ENCODE measurements at regions not wholly inside any gene's neighbourhood (a gene's known extent, or its start where the extent isn't known, plus 50 kb on each side); places are given as distances from the start of the nearest gene placed in this dataset.

DNA sequence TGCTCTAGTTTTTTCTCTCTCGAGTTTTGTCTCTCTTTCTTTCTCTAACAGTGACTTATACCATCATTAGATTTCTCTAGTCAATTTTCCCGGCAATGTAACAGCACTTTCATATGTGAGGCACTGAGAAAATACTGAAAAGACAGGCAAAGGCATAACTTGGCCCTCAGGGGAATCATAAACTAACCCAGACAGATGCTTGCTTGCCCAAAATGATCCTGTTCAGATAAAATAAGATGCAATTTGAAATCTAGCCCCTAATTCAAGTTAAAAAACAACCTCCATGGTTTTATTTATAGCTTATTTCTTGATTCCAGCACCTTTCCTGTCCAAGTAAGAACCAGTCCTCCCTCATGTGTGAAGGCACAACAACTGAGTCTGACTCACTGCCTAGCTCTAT lies 294.6 kb downstream of the GAS1 start (continued):
- TF ChIP-seq, protein P1, sequence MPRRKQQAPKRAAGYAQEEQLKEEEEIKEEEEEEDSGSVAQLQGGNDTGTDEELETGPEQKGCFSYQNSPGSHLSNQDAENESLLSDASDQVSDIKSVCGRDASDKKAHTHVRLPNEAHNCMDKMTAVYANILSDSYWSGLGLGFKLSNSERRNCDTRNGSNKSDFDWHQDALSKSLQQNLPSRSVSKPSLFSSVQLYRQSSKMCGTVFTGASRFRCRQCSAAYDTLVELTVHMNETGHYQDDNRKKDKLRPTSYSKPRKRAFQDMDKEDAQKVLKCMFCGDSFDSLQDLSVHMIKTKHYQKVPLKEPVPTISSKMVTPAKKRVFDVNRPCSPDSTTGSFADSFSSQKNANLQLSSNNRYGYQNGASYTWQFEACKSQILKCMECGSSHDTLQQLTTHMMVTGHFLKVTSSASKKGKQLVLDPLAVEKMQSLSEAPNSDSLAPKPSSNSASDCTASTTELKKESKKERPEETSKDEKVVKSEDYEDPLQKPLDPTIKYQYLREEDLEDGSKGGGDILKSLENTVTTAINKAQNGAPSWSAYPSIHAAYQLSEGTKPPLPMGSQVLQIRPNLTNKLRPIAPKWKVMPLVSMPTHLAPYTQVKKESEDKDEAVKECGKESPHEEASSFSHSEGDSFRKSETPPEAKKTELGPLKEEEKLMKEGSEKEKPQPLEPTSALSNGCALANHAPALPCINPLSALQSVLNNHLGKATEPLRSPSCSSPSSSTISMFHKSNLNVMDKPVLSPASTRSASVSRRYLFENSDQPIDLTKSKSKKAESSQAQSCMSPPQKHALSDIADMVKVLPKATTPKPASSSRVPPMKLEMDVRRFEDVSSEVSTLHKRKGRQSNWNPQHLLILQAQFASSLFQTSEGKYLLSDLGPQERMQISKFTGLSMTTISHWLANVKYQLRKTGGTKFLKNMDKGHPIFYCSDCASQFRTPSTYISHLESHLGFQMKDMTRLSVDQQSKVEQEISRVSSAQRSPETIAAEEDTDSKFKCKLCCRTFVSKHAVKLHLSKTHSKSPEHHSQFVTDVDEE (CRISPR knock-in tag; IDR thresholded peaks at IDR 0.05): no peak
- TF ChIP-seq CSDC2 (CRISPR knock-in tag; IDR thresholded peaks at IDR 0.05) (no peak), BACH2 (CRISPR knock-in tag; IDR thresholded peaks at IDR 0.05; ENCODE audit: borderline replicate concordance) (no peak), ESRRG (CRISPR knock-in tag; IDR thresholded peaks at IDR 0.05) (no peak)

DNA sequence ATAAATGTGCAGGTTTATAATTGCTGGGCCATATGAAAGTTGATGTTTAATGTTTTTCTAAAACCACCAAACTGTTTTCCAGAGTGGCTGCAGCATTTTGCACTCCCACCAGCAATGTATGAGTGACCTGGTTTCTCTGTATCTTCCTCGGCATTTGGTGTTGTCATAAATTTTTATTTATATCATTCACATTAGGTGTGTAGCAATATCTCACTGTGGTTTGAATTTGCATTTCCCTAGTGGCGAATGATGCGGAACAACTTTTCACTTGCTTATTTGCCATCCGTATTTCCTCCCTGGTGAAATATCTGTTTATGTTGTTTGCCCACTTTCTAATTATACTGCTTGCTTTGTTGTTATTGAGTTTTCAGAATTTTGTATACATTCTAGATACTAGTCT lies 295.7 kb upstream of the TUT7 start:
- no peak for TF ChIP-seq ZC3H10 (CRISPR knock-in tag; IDR thresholded peaks at IDR 0.05)
- no peak for TF ChIP-seq ZNF565 (CRISPR knock-in tag; conservative IDR thresholded peaks at IDR 0.05; ENCODE audit: low read depth)
- no peak for TF ChIP-seq ZFP3 (CRISPR knock-in tag; IDR thresholded peaks at IDR 0.05)
- TF ChIP-seq, protein P2, sequence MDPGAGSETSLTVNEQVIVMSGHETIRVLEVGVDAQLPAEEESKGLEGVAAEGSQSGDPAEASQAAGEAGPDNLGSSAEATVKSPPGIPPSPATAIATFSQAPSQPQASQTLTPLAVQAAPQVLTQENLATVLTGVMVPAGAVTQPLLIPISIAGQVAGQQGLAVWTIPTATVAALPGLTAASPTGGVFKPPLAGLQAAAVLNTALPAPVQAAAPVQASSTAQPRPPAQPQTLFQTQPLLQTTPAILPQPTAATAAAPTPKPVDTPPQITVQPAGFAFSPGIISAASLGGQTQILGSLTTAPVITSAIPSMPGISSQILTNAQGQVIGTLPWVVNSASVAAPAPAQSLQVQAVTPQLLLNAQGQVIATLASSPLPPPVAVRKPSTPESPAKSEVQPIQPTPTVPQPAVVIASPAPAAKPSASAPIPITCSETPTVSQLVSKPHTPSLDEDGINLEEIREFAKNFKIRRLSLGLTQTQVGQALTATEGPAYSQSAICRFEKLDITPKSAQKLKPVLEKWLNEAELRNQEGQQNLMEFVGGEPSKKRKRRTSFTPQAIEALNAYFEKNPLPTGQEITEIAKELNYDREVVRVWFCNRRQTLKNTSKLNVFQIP (CRISPR knock-in tag; IDR thresholded peaks at IDR 0.05; ENCODE audit: borderline replicate concordance, low read depth): no peak
- no peak for TF ChIP-seq PPARA (CRISPR knock-in tag; IDR thresholded peaks at IDR 0.05; ENCODE audit: borderline replicate concordance)
- no peak for ATAC-seq

DNA sequence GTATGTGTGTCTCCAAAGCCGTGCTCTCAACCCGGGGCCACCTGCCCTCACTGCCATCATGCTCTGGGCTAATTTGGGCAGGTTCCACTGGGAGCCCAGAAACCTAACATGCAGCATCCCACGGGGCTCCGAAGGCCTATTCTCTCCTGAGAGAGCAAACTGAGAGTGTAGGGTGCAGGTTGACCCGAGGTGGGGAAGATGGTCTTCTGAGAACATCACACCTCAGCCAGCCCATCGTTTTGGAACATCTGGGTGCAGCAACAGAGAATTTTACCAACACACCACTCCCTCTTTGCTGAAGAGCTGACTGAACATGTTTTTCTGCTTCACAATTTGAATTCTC lies 294.6 kb upstream of the TUT7 start:
- ATAC-seq: no peak
- no peak for TF ChIP-seq TCF4 (CRISPR knock-in tag; IDR thresholded peaks at IDR 0.05; ENCODE audit: borderline replicate concordance)
- no peak for TF ChIP-seq ZFP30 (CRISPR knock-in tag; IDR thresholded peaks at IDR 0.05)
- TF ChIP-seq ZNF565 (CRISPR knock-in tag; conservative IDR thresholded peaks at IDR 0.05; ENCODE audit: low read depth): no peak
- no peak for TF ChIP-seq BACH2 (CRISPR knock-in tag; IDR thresholded peaks at IDR 0.05; ENCODE audit: borderline replicate concordance)
- TF ChIP-seq, protein P3, sequence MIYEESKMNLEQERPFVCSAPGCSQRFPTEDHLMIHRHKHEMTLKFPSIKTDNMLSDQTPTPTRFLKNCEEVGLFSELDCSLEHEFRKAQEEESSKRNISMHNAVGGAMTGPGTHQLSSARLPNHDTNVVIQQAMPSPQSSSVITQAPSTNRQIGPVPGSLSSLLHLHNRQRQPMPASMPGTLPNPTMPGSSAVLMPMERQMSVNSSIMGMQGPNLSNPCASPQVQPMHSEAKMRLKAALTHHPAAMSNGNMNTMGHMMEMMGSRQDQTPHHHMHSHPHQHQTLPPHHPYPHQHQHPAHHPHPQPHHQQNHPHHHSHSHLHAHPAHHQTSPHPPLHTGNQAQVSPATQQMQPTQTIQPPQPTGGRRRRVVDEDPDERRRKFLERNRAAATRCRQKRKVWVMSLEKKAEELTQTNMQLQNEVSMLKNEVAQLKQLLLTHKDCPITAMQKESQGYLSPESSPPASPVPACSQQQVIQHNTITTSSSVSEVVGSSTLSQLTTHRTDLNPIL (CRISPR knock-in tag; IDR thresholded peaks at IDR 0.05; ENCODE audit: low read depth): no peak
- TF ChIP-seq ZC3H10 (CRISPR knock-in tag; IDR thresholded peaks at IDR 0.05): no peak
- TF ChIP-seq, protein P4, sequence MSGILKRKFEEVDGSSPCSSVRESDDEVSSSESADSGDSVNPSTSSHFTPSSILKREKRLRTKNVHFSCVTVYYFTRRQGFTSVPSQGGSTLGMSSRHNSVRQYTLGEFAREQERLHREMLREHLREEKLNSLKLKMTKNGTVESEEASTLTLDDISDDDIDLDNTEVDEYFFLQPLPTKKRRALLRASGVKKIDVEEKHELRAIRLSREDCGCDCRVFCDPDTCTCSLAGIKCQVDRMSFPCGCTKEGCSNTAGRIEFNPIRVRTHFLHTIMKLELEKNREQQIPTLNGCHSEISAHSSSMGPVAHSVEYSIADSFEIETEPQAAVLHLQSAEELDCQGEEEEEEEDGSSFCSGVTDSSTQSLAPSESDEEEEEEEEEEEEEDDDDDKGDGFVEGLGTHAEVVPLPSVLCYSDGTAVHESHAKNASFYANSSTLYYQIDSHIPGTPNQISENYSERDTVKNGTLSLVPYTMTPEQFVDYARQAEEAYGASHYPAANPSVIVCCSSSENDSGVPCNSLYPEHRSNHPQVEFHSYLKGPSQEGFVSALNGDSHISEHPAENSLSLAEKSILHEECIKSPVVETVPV (CRISPR knock-in tag; IDR thresholded peaks at IDR 0.05): no peak
- TF ChIP-seq PPARA (CRISPR knock-in tag; IDR thresholded peaks at IDR 0.05; ENCODE audit: borderline replicate concordance): no peak
- no peak for TF ChIP-seq CSDC2 (CRISPR knock-in tag; IDR thresholded peaks at IDR 0.05)

DNA sequence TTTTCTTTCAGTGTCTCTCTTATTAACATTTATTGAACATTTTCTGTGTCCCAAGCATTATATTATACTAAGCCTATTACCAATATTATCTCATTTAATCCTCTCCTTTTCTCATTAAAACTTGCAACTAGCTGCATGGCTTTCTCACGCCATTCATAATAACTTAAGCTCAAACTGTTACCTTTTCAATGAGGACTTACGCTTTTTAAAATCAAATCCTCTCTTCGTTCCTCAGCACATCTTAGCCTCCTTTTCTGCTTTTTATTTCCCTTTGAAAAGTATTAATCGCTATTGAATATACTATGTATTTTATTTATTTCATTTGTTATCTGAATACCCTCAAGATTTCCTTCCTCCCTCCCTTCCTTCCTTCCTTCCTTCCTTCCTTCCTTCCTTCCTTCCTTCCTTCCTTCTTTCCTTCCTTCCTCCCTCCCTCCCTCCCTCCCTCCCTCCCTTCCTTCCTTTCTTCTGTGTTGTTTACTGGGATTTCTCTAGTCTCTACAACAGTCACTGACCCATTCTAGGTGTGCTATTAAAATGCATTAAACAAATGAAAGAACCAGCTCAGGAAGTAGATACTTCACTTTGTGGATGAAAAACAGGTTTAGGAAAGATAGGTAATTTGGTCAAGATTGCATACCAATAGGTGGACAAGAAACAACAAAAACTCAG lies 294.1 kb upstream of the TUT7 start:
- TF ChIP-seq TOX (CRISPR knock-in tag; IDR thresholded peaks at IDR 0.05; ENCODE audit: borderline replicate concordance) (no peak), ARNTL (CRISPR knock-in tag; IDR thresholded peaks at IDR 0.05; ENCODE audit: borderline replicate concordance, low read depth) (no peak), BACH2 (CRISPR knock-in tag; IDR thresholded peaks at IDR 0.05; ENCODE audit: borderline replicate concordance) (no peak), ESRRG (CRISPR knock-in tag; IDR thresholded peaks at IDR 0.05) (no peak), ISL1 (CRISPR knock-in tag; IDR thresholded peaks at IDR 0.05) (no peak), SNAI2 (CRISPR knock-in tag; IDR thresholded peaks at IDR 0.05) (no peak), CSDC2 (CRISPR knock-in tag; IDR thresholded peaks at IDR 0.05) (no peak), ZNF8 (CRISPR knock-in tag; IDR thresholded peaks at IDR 0.05) (no peak), PPARA (CRISPR knock-in tag; IDR thresholded peaks at IDR 0.05; ENCODE audit: borderline replicate concordance) (no peak), ZFP30 (CRISPR knock-in tag; IDR thresholded peaks at IDR 0.05) (no peak), ZNF70 (CRISPR knock-in tag; IDR thresholded peaks at IDR 0.05) (no peak), ZNF565 (CRISPR knock-in tag; conservative IDR thresholded peaks at IDR 0.05; ENCODE audit: low read depth) (no peak), OSR1 (CRISPR knock-in tag; IDR thresholded peaks at IDR 0.05) (no peak), TCF4 (CRISPR knock-in tag; IDR thresholded peaks at IDR 0.05; ENCODE audit: borderline replicate concordance) (no peak), GLIS3 (CRISPR knock-in tag; IDR thresholded peaks at IDR 0.05) (no peak), ZC3H10 (CRISPR knock-in tag; IDR thresholded peaks at IDR 0.05) (no peak)
- TF ChIP-seq, protein P4 (CRISPR knock-in tag; IDR thresholded peaks at IDR 0.05): no peak
- TF ChIP-seq, protein P3 (CRISPR knock-in tag; IDR thresholded peaks at IDR 0.05; ENCODE audit: low read depth): no peak
- no peak for ATAC-seq
